ENCODE measurements at regions not wholly inside any gene's neighbourhood (a gene's known extent, or its start where the extent isn't known, plus 50 kb on each side); places are given as distances from the start of the nearest gene placed in this dataset.

GRCh38 chr22:48676266-48677167, 1151.2 kb downstream of the BRD1 start:
- no peaks in the 10 kb centered on the region for H3K27me3 ChIP-seq
- intact Hi-C loops (cut with DNase I) = no loop called here
- H3K4me3 ChIP-seq = no peak overlapping the region
- H3K9me3 ChIP-seq = peaks cover 0 to 32% (median 11%) of the 10 kb centered on the region in 3 donors
- no peaks in the 10 kb centered on the region for H3K36me3 ChIP-seq
- WGBS, 2 donors = 60 to 86% methylated on average over 1 to 7 of the region's 15 CpGs
- no peak overlapping the region for H3K27ac ChIP-seq
- TF ChIP-seq POLR2A (IDR thresholded peaks at IDR 0.05) (no peak), CTCF (IDR thresholded peaks at IDR 0.05) (no peak)
- no peaks in the 10 kb centered on the region for H3K4me1 ChIP-seq
- no peak for DNase-seq

- intact Hi-C loops (cut with DNase I) = no loop called here
- no CpG with 5 or more reads among the region's 4 CpGs for WGBS, 2 donors
- Histone ChIP-seq H3K27me3 (no peaks in the 10 kb centered on the region), H3K36me3 (no peaks in the 10 kb centered on the region), H3K4me1 (no peaks in the 10 kb centered on the region), H3K4me3 (no peak overlapping the region), H3K9me3 (peaks cover 0 to 36% (median 11%) of the 10 kb centered on the region in 3 donors), H3K27ac (no peak overlapping the region)
- no peak for DNase-seq
- TF ChIP-seq CTCF (IDR thresholded peaks at IDR 0.05) (no peak), POLR2A (IDR thresholded peaks at IDR 0.05) (no peak)
Measured at GRCh38 chr22:48675830-48676145, 1151.9 kb downstream of the BRD1 start.

GRCh38 chr22:48675141-48675829, 1152.4 kb downstream of the BRD1 start:
- 87 to 92% methylated on average over 4 to 6 of the region's 15 CpGs for WGBS, 2 donors
- intact Hi-C loops (cut with DNase I) = no loop called here
- DNase-seq = no peak

GRCh38 chr22:48673806-48674500, 1153.7 kb downstream of the BRD1 start:
- DNase-seq = no peak
- intact Hi-C loops (cut with DNase I) = no loop called here

More at GRCh38 chr22:48675141-48675829, 1152.4 kb downstream of the BRD1 start:
- Histone ChIP-seq H3K4me1 (no peaks in the 10 kb centered on the region), H3K9me3 (peaks cover 0 to 36% (median 11%) of the 10 kb centered on the region in 3 donors), H3K4me3 (no peak overlapping the region), H3K36me3 (no peaks in the 10 kb centered on the region), H3K27me3 (peaks cover 0 to 3% (median 0%) of the 10 kb centered on the region in 4 donors), H3K27ac (no peak overlapping the region)
- TF ChIP-seq CTCF (IDR thresholded peaks at IDR 0.05) (no peak), POLR2A (IDR thresholded peaks at IDR 0.05) (no peak)

More at GRCh38 chr22:48673806-48674500, 1153.7 kb downstream of the BRD1 start:
- no peak overlapping the region for H3K4me3 ChIP-seq
- WGBS, 2 donors = 73 to 75% methylated on average over 20 to 22 of the region's 24 CpGs
- peaks cover 0 to 4% (median 0%) of the 10 kb centered on the region in 4 donors for H3K27me3 ChIP-seq
- TF ChIP-seq POLR2A (IDR thresholded peaks at IDR 0.05) (no peak), CTCF (IDR thresholded peaks at IDR 0.05) (no peak)
- no peak overlapping the region for H3K27ac ChIP-seq
- H3K9me3 ChIP-seq = peaks cover 0 to 36% (median 11%) of the 10 kb centered on the region in 3 donors
- H3K4me1 ChIP-seq = no peaks in the 10 kb centered on the region
- no peaks in the 10 kb centered on the region for H3K36me3 ChIP-seq

Data from esophagus squamous epithelium (tissue), 5 donors.